ENCODE measurements at regions not wholly inside any gene's neighbourhood (a gene's known extent, or its start where the extent isn't known, plus 50 kb on each side); places are given as distances from the start of the nearest gene placed in this dataset.

- DNase-seq (ENCODE audit: low read depth in 2 of 3, low spot score in 1 of 3), result no peak
Observed at GRCh38 chr19:30318936-30319335, 53.2 kb upstream of the ZNF536 start.

- no peak for DNase-seq (ENCODE audit: low read depth in 2 of 3, low spot score in 1 of 3)
Observed at GRCh38 chr19:30319411-30319810, 52.8 kb upstream of the ZNF536 start.

- DNase-seq (ENCODE audit: low read depth in 2 of 3, low spot score in 1 of 3), result no peak
Observed at GRCh38 chr19:30319876-30320275, 52.3 kb upstream of the ZNF536 start.

GRCh38 chr19:30320466-30320865 is 51.7 kb upstream of the ZNF536 start:
- DNase-seq (ENCODE audit: low read depth in 2 of 3, low spot score in 1 of 3), result no peak

GRCh38 chr19:30320916-30321315 is 51.3 kb upstream of the ZNF536 start:
- no peak for DNase-seq (ENCODE audit: low read depth in 2 of 3, low spot score in 1 of 3)

Data from stimulated activated CD4-positive, alpha-beta T cell treated with anti-CD3 and anti-CD28 coated beads, Interleukin-12 subunit alpha, Interleukin-12 subunit beta, amount 100 ng/mL, for 48 hours (primary cell).